HepG2 (cell line): ENCODE measurements at regions not wholly inside any gene's neighbourhood (a gene's known extent, or its start where the extent isn't known, plus 50 kb on each side); places are given as distances from the start of the nearest gene placed in this dataset.

ENCODE experiments used
- ATAC-seq: fragments of 200-7000 bp; cut with Tn5 transposase; 3 replicates; pipeline ENCODE4 v1.9.1; 2020; ENCODE audit warnings: mild to moderate bottlenecking, moderate library complexity
- BruUV-seq: library from RNA; stranded (reverse); fragments of 400-500 nt; replicated peaks from 2 replicates; lab custom pipeline; 2021; lab: Mats Ljungman, UMichigan
- CTCF ChIA-PET: fragments of 300-600 bp; formaldehyde crosslinking; extraction: SDS; loops from one replicate; lab custom pipeline; 2021; ENCODE audit warnings: low total read pairs, inconsistent platforms, low intra/inter-chr PET ratio; lab: Yijun Ruan, JAX
- POLR2A ChIA-PET: fragments of 350-600 bp; sonication (Branson Sonifier 250); formaldehyde crosslinking; loops from one replicate; lab custom pipeline; 2020; ENCODE audit warnings: antibody characterized with exemption, inconsistent platforms; lab: Yijun Ruan, JAX
- DNase-seq: peaks from one replicate; pipeline ENCODE4 v3.0.0-alpha.2; 2015; ENCODE audit warnings: low spot score
- FAIRE-seq: peaks from 3 replicates; lab custom pipeline; 2011; peaks lifted over from hg19 to GRCh38; lab: Jason Lieb, UNC
- H2AFZ ChIP-seq: one replicate; pipeline ENCODE4 v1.6.1; 2011; ENCODE audit warnings: low read length, inconsistent platforms
- H3K27ac ChIP-seq: fragments of 300-600 bp; 3 replicates; pipeline ENCODE4 v1.8.0; 2011; ENCODE audit warnings: mixed run types, mild to moderate bottlenecking, mixed read lengths, low read length, inconsistent platforms; ENCODE audit not compliant: insufficient read depth; ENCODE audit errors: extremely low read length
- H3K27me3 ChIP-seq, 2 experiments: fragments of 200-600 bp in 1 of 2; 2 replicates in 1 of 2; 3 replicates in 1 of 2; pipeline versions ENCODE4 v1.6.0 to v1.8.0; 2011; ENCODE audit warnings: low read length in 2 of 2, mild to moderate bottlenecking in 2 of 2, moderate library complexity in 2 of 2, inconsistent platforms in 1 of 2; ENCODE audit not compliant: insufficient read depth in 2 of 2, control insufficient read depth in 1 of 2
- H3K36me3 ChIP-seq, 2 experiments: fragments of 200-600 bp in 1 of 2; replicated peaks in 1 of 2; 2 replicates in 1 of 2; 3 replicates in 1 of 2; pipeline versions ENCODE4 v1.5.1 to v1.8.0; 2011; ENCODE audit warnings: low read length in 2 of 2, inconsistent platforms in 1 of 2; ENCODE audit not compliant: insufficient read depth in 2 of 2, control insufficient read depth in 1 of 2
- H3K4me1 ChIP-seq: 2 replicates; pipeline ENCODE4 v1.5.1; 2012; ENCODE audit warnings: low read length, inconsistent platforms; ENCODE audit not compliant: insufficient read depth
- H3K4me2 ChIP-seq: 2 replicates; pipeline ENCODE4 v1.6.0; 2011; ENCODE audit warnings: low read depth, low read length, inconsistent platforms
- H3K4me3 ChIP-seq, 3 experiments: fragments of 200-600 bp in 1 of 3; sonication (generic), shearing (Covaris generic) in 1 of 3; replicated peaks in 1 of 3; 2 replicates each; pipeline ENCODE4 v1.5.1; 2011 to 2016; ENCODE audit warnings: low read length in 3 of 3, inconsistent platforms in 2 of 3, low read depth in 2 of 3, mild to moderate bottlenecking in 2 of 3, control low read depth in 1 of 3, mixed read lengths in 1 of 3; ENCODE audit not compliant: insufficient read depth in 1 of 3
- H3K79me2 ChIP-seq: one replicate; pipeline ENCODE4 v1.6.1; 2011; ENCODE audit warnings: low read length, inconsistent platforms; ENCODE audit not compliant: insufficient read depth
- H3K9ac ChIP-seq: 2 replicates; pipeline ENCODE4 v1.6.0; 2011; ENCODE audit warnings: mild to moderate bottlenecking, low read depth, low read length, inconsistent platforms; ENCODE audit not compliant: insufficient read depth
- H3K9me3 ChIP-seq: 2 replicates; pipeline ENCODE4 v1.5.1; 2012; ENCODE audit warnings: mild to moderate bottlenecking, low read length
- H4K20me1 ChIP-seq: 2 replicates; pipeline ENCODE4 v1.6.0; 2011; ENCODE audit warnings: inconsistent platforms, mild to moderate bottlenecking, low read length, moderate library complexity; ENCODE audit not compliant: insufficient read depth
- ARHGAP35 ChIP-seq: sonication (generic); formaldehyde crosslinking; IDR thresholded peaks from 2 replicates; pipeline ENCODE4 v1.9.0; 2022; ENCODE audit warnings: mild to moderate bottlenecking, inconsistent platforms, moderate library complexity, missing genetic modification reagents, borderline replicate concordance
- BCL6 ChIP-seq: IDR thresholded peaks from 2 replicates; pipeline ENCODE4 v1.6.1; 2016; ENCODE audit warnings: missing genetic modification reagents, missing compliant biosample characterization
- ELF3 ChIP-seq: IDR thresholded peaks from 2 replicates; pipeline ENCODE4 v1.6.1; 2016; ENCODE audit warnings: missing genetic modification reagents, missing compliant biosample characterization
- FIP1L1 ChIP-seq: fragments of 200-400 bp; formaldehyde crosslinking; IDR thresholded peaks from 2 replicates; pipeline ENCODE4 v1.6.1; 2018; ENCODE audit warnings: low read depth, mild to moderate bottlenecking, low read length, moderate library complexity, borderline replicate concordance; ENCODE audit not compliant: insufficient read depth
- HIVEP1 ChIP-seq: sonication (generic); formaldehyde crosslinking; IDR thresholded peaks from 2 replicates; pipeline ENCODE4 v1.4.0; 2020; ENCODE audit warnings: mild to moderate bottlenecking, missing genetic modification reagents
- KLF12 ChIP-seq: sonication (generic); formaldehyde crosslinking; IDR thresholded peaks from 2 replicates; pipeline ENCODE4 v1.4.0; 2020; ENCODE audit warnings: missing genetic modification reagents, borderline replicate concordance
- NCOA2 ChIP-seq: sonication (generic); formaldehyde crosslinking; IDR thresholded peaks from 2 replicates; pipeline ENCODE4 v1.8.0; 2022; ENCODE audit warnings: inconsistent platforms
- NR2F2 ChIP-seq: IDR thresholded peaks from 2 replicates; pipeline ENCODE4 v1.6.1; 2012; ENCODE audit warnings: low read depth, inconsistent platforms, borderline replicate concordance
- PITX1 ChIP-seq: sonication (generic); formaldehyde crosslinking; IDR thresholded peaks from 2 replicates; pipeline ENCODE4 v1.5.1; 2020; ENCODE audit warnings: mild to moderate bottlenecking, missing genetic modification reagents
- REXO4 ChIP-seq: sonication (generic); formaldehyde crosslinking; IDR thresholded peaks from 2 replicates; pipeline ENCODE4 v1.8.0; 2022; ENCODE audit warnings: missing genetic modification reagents, mild to moderate bottlenecking, borderline replicate concordance
- SP2 ChIP-seq: sonication (generic); formaldehyde crosslinking; IDR thresholded peaks from 2 replicates; pipeline ENCODE4 v1.5.1; 2020; ENCODE audit warnings: mild to moderate bottlenecking, missing genetic modification reagents
- YEATS2 ChIP-seq: sonication (generic); formaldehyde crosslinking; IDR thresholded peaks from 2 replicates; pipeline ENCODE4 v1.4.0; 2020; ENCODE audit warnings: missing genetic modification reagents, borderline replicate concordance
- ZFYVE20 ChIP-seq: sonication (generic); formaldehyde crosslinking; IDR thresholded peaks from 2 replicates; pipeline ENCODE4 v1.8.0; 2023; ENCODE audit warnings: low read depth, mild to moderate bottlenecking, moderate library complexity, missing genetic modification reagents, borderline replicate concordance
- ZNF256 ChIP-seq: sonication (generic); formaldehyde crosslinking; conservative IDR thresholded peaks from 2 replicates; pipeline ENCODE4 v1.4.0; 2020; ENCODE audit warnings: missing genetic modification reagents
- ZNF329 ChIP-seq: sonication (generic); formaldehyde crosslinking; IDR thresholded peaks from 2 replicates; pipeline ENCODE4 v1.9.0; 2021; ENCODE audit warnings: low read depth, mild to moderate bottlenecking, missing genetic modification reagents
- ZNF883 ChIP-seq: sonication (generic); formaldehyde crosslinking; IDR thresholded peaks from 2 replicates; pipeline ENCODE4 v1.5.1; 2020; ENCODE audit warnings: mild to moderate bottlenecking, missing genetic modification reagents; ENCODE audit errors: not compliant biosample characterization
- in situ Hi-C: cut with HindIII; loops from 2 replicates; pipeline ENCODE4 v1.10.0; 2017; ENCODE audit warnings: low pct_unique_long_range_greater_than_20kb; ENCODE audit not compliant: extremely low pct_ligation_motif_present
- intact Hi-C: fragments of 100-400 bp; cut with micrococcal nuclease; formaldehyde crosslinking; loops from one replicate; pipeline ENCODE4 v1.10.0; 2022; ENCODE audit not compliant: unreplicated experiment
- TF ChIP-seq, protein P1 (sequence below): sonication (generic); IDR thresholded peaks from 2 replicates; pipeline ENCODE4 v1.6.1; 2016; ENCODE audit warnings: low read depth, borderline replicate concordance
- TF ChIP-seq, protein P2 (sequence below): sonication (generic); formaldehyde crosslinking; IDR thresholded peaks from 2 replicates; pipeline ENCODE4 v1.5.0; 2020; ENCODE audit warnings: mild to moderate bottlenecking, missing genetic modification reagents

DNA sequence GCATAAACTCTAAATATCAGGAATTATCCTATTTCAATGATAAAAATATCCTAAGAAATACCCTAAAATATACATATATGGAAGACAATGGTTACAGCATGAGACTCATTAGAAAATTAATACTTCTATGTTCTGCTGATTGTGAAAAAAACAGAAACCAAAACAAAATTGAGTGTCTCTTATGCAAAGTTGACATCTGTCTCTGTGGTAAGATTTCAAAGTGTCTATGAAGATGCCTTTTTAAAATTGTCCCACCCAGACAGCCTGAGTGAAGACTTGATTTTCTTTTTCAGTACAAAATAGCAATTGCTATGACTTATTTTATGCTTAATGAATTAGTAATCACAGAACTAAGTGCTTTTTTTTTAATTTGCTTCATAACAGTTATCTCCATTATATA is 1368.4 kb upstream of the LRRTM1 start:
- Histone ChIP-seq H3K9me3 (peaks cover 22% of the 10 kb centered on the region), H3K27ac (no peak overlapping the region), H2AFZ (no peak overlapping the region), H3K4me2 (no peak overlapping the region), H3K27me3 (no peaks in the 10 kb centered on the region), H3K4me3 (no peak overlapping the region), H3K4me1 (no peaks in the 10 kb centered on the region), H3K79me2 (no peaks in the 10 kb centered on the region), H3K36me3 (no peaks in the 10 kb centered on the region), H4K20me1 (no peaks in the 10 kb centered on the region), H3K9ac (no peak overlapping the region)
- ChIA-PET POLR2A (no interaction called here), CTCF (no interaction called here)
- no TSS peak for BruUV-seq
- TF ChIP-seq ZNF329 (CRISPR knock-in tag) (no peak), YEATS2 (no peak), FIP1L1 (no peak), ZFYVE20 (CRISPR knock-in tag) (no peak), ZNF883 (CRISPR knock-in tag) (no peak), ARHGAP35 (CRISPR knock-in tag) (no peak), HIVEP1 (CRISPR knock-in tag) (no peak), BCL6 (no peak), ELF3 (no peak), PITX1 (CRISPR knock-in tag) (no peak), ZNF256 (CRISPR knock-in tag) (no peak), KLF12 (CRISPR knock-in tag) (no peak), REXO4 (no peak), NR2F2 (no peak), SP2 (CRISPR knock-in tag) (no peak), NCOA2 (CRISPR knock-in tag) (no peak)
- TF ChIP-seq, protein P1, sequence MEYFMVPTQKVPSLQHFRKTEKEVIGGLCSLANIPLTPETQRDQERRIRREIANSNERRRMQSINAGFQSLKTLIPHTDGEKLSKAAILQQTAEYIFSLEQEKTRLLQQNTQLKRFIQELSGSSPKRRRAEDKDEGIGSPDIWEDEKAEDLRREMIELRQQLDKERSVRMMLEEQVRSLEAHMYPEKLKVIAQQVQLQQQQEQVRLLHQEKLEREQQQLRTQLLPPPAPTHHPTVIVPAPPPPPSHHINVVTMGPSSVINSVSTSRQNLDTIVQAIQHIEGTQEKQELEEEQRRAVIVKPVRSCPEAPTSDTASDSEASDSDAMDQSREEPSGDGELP, result no peak
- TF ChIP-seq, protein P2, sequence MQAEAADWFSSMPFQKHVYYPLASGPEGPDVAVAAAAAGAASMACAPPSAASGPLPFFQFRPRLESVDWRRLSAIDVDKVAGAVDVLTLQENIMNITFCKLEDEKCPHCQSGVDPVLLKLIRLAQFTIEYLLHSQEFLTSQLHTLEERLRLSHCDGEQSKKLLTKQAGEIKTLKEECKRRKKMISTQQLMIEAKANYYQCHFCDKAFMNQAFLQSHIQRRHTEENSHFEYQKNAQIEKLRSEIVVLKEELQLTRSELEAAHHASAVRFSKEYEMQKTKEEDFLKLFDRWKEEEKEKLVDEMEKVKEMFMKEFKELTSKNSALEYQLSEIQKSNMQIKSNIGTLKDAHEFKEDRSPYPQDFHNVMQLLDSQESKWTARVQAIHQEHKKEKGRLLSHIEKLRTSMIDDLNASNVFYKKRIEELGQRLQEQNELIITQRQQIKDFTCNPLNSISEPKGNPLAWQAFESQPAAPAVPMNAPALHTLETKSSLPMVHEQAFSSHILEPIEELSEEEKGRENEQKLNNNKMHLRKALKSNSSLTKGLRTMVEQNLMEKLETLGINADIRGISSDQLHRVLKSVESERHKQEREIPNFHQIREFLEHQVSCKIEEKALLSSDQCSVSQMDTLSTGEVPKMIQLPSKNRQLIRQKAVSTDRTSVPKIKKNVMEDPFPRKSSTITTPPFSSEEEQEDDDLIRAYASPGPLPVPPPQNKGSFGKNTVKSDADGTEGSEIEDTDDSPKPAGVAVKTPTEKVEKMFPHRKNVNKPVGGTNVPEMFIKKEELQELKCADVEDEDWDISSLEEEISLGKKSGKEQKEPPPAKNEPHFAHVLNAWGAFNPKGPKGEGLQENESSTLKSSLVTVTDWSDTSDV (CRISPR knock-in tag), result no peak
- DNase-seq (no peak), ATAC-seq (no peak), FAIRE-seq (no peak)
- in situ Hi-C loops, result no loop called here
- intact Hi-C loops, result no loop called here
